PC-9 (cell line): ENCODE measurements at regions not wholly inside any gene's neighbourhood (a gene's known extent, or its start where the extent isn't known, plus 50 kb on each side); places are given as distances from the start of the nearest gene placed in this dataset.

Experiments used
- CTCF ChIP-seq: fragments of 200-600 bp; sonication (generic); conservative IDR thresholded peaks from 2 replicates; pipeline ENCODE4 v1.6.1; 2017; ENCODE audit warnings: mixed run types, antibody characterized with exemption, mild to moderate bottlenecking, moderate library complexity
- EZH2 ChIP-seq: fragments of 200-600 bp; sonication (generic); IDR thresholded peaks from 2 replicates; pipeline ENCODE4 v1.8.0; 2017; ENCODE audit warnings: antibody characterized with exemption, low read depth

- no peak for TF ChIP-seq EZH2
- TF ChIP-seq CTCF = no peak
These were observed 52.5 kb upstream of the CHD6 start for GRCh38 chr20:41670631-41671030.
